Left cardiac atrium (tissue), 4 donors: ENCODE measurements at regions not wholly inside any gene's neighbourhood (a gene's known extent, or its start where the extent isn't known, plus 50 kb on each side); places are given as distances from the start of the nearest gene placed in this dataset.
"Not testable (repeated sequence)": the region's sequence is repeated elsewhere in the genome, so short reads cannot be mapped to it uniquely, and the experiment has no call there.

ENCODE experiments used
- ATAC-seq, 2 donors: fragments of 200-7000 bp; cut with Tn5 transposase; one replicate each; pipeline ENCODE4 v1.9.1; 2020; ENCODE audit warnings: mild to moderate bottlenecking in 2 of 2, moderate library complexity in 2 of 2
- DNase-seq: peaks from one replicate; pipeline ENCODE4 v3.0.0-alpha.2; 2020
- intact Hi-C, 2 donors: fragments of 100-400 bp; cut with DNase I; formaldehyde crosslinking; loops; one replicate each; pipeline versions ENCODE4 v1.14.1 to v1.15.1; 2022 to 2023
- donor health status: DM: no; HTN: yes; CAD: no.
- donor health status: DM: no; HTN: yes; CAD: no; lungs with severe emphysema.
- donor health status: DM: yes; HTN: yes; CAD: no.
- donor health status: Dilated cardiomyopathy.

- ATAC-seq (no peak), DNase-seq (no peak)
- intact Hi-C loops, result no loop called here
Measured at GRCh38 chr9:135355521-135356011, 124.0 kb upstream of the PPP1R26 start.

GRCh38 chr9:135356021-135356420 lies 123.6 kb upstream of the PPP1R26 start:
- intact Hi-C loops, result no loop called here
- no peak for ATAC-seq

GRCh38 chr9:135356796-135357195 lies 122.8 kb upstream of the PPP1R26 start:
- DNase-seq (no peak), ATAC-seq (no peak)
- intact Hi-C loops, result no loop called here

More at GRCh38 chr9:135356021-135356420, 123.6 kb upstream of the PPP1R26 start:
- no peak for DNase-seq

GRCh38 chr9:135357863-135358551 lies 121.6 kb upstream of the PPP1R26 start:
- no peak for DNase-seq
- ATAC-seq, result no peak
- intact Hi-C loops, result no loop called here

GRCh38 chr9:135358552-135358940 lies 121.0 kb upstream of the PPP1R26 start:
- ATAC-seq (no peak), DNase-seq (no peak)

GRCh38 chr9:135359764-135360163 lies 119.8 kb upstream of the PPP1R26 start:
- no peak for DNase-seq
- no peak for ATAC-seq
- intact Hi-C loops, result no loop called here

More at GRCh38 chr9:135358552-135358940, 121.0 kb upstream of the PPP1R26 start:
- intact Hi-C loops, result no loop called here

GRCh38 chr9:135360617-135361016 lies 119.0 kb upstream of the PPP1R26 start:
- no peak for DNase-seq
- intact Hi-C loops, result no loop called here
- ATAC-seq, result no peak

GRCh38 chr9:135361668-135362067 lies 117.9 kb upstream of the PPP1R26 start:
- DNase-seq, intact Hi-C loops, ATAC-seq: not testable (repeated sequence)

GRCh38 chr9:135363596-135363995 lies 116.0 kb upstream of the PPP1R26 start:
- DNase-seq (no peak), ATAC-seq (no peak)
- intact Hi-C loops, result no loop called here

GRCh38 chr9:135365013-135365768 lies 114.4 kb upstream of the PPP1R26 start:
- intact Hi-C loops, result no loop called here
- no peak for DNase-seq
- ATAC-seq, result no peak

GRCh38 chr9:135366104-135366503 lies 113.5 kb upstream of the PPP1R26 start:
- intact Hi-C loops, result no loop called here
- ATAC-seq (no peak), DNase-seq (no peak)

- DNase-seq (no peak), ATAC-seq (no peak)
- intact Hi-C loops, result no loop called here
Measured at GRCh38 chr9:135369412-135369990, 110.1 kb upstream of the PPP1R26 start.

- intact Hi-C loops, result no loop called here
- no peak for DNase-seq
- no peak for ATAC-seq
Measured at GRCh38 chr9:135370411-135371375, 108.9 kb upstream of the PPP1R26 start.

- ATAC-seq, result no peak
- DNase-seq, result no peak
- intact Hi-C loops, result no loop called here
Measured at GRCh38 chr9:135371535-135371934, 108.0 kb upstream of the PPP1R26 start.

- intact Hi-C loops, result no loop called here
- ATAC-seq (no peak), DNase-seq (no peak)
Measured at GRCh38 chr9:135372036-135372435, 107.5 kb upstream of the PPP1R26 start.

GRCh38 chr9:135372501-135373008 lies 107.0 kb upstream of the PPP1R26 start:
- intact Hi-C loops, result no loop called here
- no peak for DNase-seq
- no peak for ATAC-seq

GRCh38 chr9:135373151-135373685 lies 106.4 kb upstream of the PPP1R26 start:
- no peak for ATAC-seq
- DNase-seq, result no peak

GRCh38 chr9:135373820-135374219 lies 105.8 kb upstream of the PPP1R26 start:
- DNase-seq, result no peak
- intact Hi-C loops, result no loop called here
- no peak for ATAC-seq

More at GRCh38 chr9:135373151-135373685, 106.4 kb upstream of the PPP1R26 start:
- intact Hi-C loops, result no loop called here

- DNase-seq, result no peak
- ATAC-seq, result no peak
- intact Hi-C loops, result no loop called here
Measured at GRCh38 chr9:135374591-135374990, 105.0 kb upstream of the PPP1R26 start.
